GM12878 (cell line): ENCODE measurements at regions not wholly inside any gene's neighbourhood (a gene's known extent, or its start where the extent isn't known, plus 50 kb on each side); places are given as distances from the start of the nearest gene placed in this dataset.
A peak's percentile ranks its signal among the peaks of the same experiment; 100 is the strongest.

Source experiments
- ATAC-seq: fragments of 200-7000 bp; cut with Tn5 transposase; 3 replicates; pipeline ENCODE4 v1.9.1; 2020; ENCODE audit warnings: mild to moderate bottlenecking, moderate library complexity
- BruUV-seq: library from RNA; stranded (reverse); fragments of 400-500 nt; replicated peaks from 2 replicates; lab custom pipeline; 2021; lab: Mats Ljungman, UMichigan
- CTCF ChIA-PET: fragments of 300-600 bp; sonication (Branson Sonifier 250); formaldehyde crosslinking; extraction: SDS; loops from one replicate; lab custom pipeline; 2021; ENCODE audit warnings: inconsistent platforms; lab: Yijun Ruan, JAX
- POLR2A ChIA-PET: fragments of 350-600 bp; formaldehyde crosslinking; extraction: SDS; loops from one replicate; lab custom pipeline; 2021; ENCODE audit warnings: inconsistent platforms; lab: Charles Lee
- RAD21 ChIA-PET: fragments of 300-600 bp; sonication (Branson Sonifier 250); formaldehyde crosslinking; loops from one replicate; lab custom pipeline; 2023; ENCODE audit warnings: antibody characterized with exemption; ENCODE audit not compliant: unreplicated experiment; lab: Charles Lee
- SMC1A ChIA-PET: fragments of 300-600 bp; sonication (Branson Sonifier 250); formaldehyde crosslinking; loops from one replicate; lab custom pipeline; 2023; ENCODE audit not compliant: unreplicated experiment, uncharacterized antibody; lab: Charles Lee
- DNase-seq: peaks from one replicate; pipeline ENCODE4 v3.0.0-alpha.2; 2011; ENCODE audit warnings: low read depth, low spot score
- FAIRE-seq: peaks from 3 replicates; lab custom pipeline; 2011; peaks lifted over from hg19 to GRCh38; lab: Jason Lieb, UNC
- H2AFZ ChIP-seq: 2 replicates; pipeline ENCODE4 v1.6.0; 2011; ENCODE audit warnings: low read depth, low read length, control low read depth; ENCODE audit not compliant: control insufficient read depth
- H3K27ac ChIP-seq: 2 replicates; pipeline ENCODE4 v1.5.1; 2011; ENCODE audit warnings: control low read depth; ENCODE audit not compliant: control insufficient read depth, insufficient read depth
- H3K27me3 ChIP-seq, 2 experiments: replicated peaks in 1 of 2; 2 replicates each; pipeline versions ENCODE4 v1.6.0 to v1.6.1; 2011; ENCODE audit warnings: low read length in 1 of 2; ENCODE audit not compliant: control insufficient read depth in 2 of 2, insufficient read depth in 2 of 2
- H3K36me3 ChIP-seq, 2 experiments: 2 replicates each; pipeline ENCODE4 v1.5.1; 2011; ENCODE audit warnings: low read length in 1 of 2; ENCODE audit not compliant: control insufficient read depth in 2 of 2, insufficient read depth in 2 of 2
- H3K4me1 ChIP-seq: 2 replicates; pipeline ENCODE4 v1.6.1; 2011; ENCODE audit warnings: mild to moderate bottlenecking, low read length, moderate library complexity, mixed read lengths; ENCODE audit not compliant: control insufficient read depth, insufficient read depth
- H3K4me2 ChIP-seq: 2 replicates; pipeline ENCODE4 v1.6.0; 2011; ENCODE audit warnings: control low read depth; ENCODE audit not compliant: control insufficient read depth, insufficient read depth
- H3K4me3 ChIP-seq: fragments of 200-600 bp; sonication (generic); 2 replicates; pipeline ENCODE4 v1.5.1; 2016
- H3K79me2 ChIP-seq: 2 replicates; pipeline ENCODE4 v1.6.0; 2011; ENCODE audit warnings: low read length; ENCODE audit not compliant: control insufficient read depth, insufficient read depth
- H3K9ac ChIP-seq: 2 replicates; pipeline ENCODE4 v1.8.0; 2011; ENCODE audit warnings: low read length, control low read depth, mixed read lengths; ENCODE audit not compliant: control insufficient read depth, insufficient read depth
- H3K9me3 ChIP-seq: replicated peaks from 3 replicates; pipeline ENCODE4 v1.5.1; 2011; ENCODE audit warnings: mild to moderate bottlenecking, low read length; ENCODE audit not compliant: control insufficient read depth, insufficient read depth
- H4K20me1 ChIP-seq: 2 replicates; pipeline ENCODE4 v1.6.0; 2011; ENCODE audit not compliant: control insufficient read depth, insufficient read depth
- BCL3 ChIP-seq: IDR thresholded peaks from 2 replicates; pipeline ENCODE4 v1.6.1; 2011; ENCODE audit warnings: borderline replicate concordance, low read depth, mild to moderate bottlenecking, moderate library complexity, low read length; ENCODE audit not compliant: insufficient read depth, poor library complexity, severe bottlenecking
- CTCF ChIP-seq, 3 experiments: IDR thresholded peaks in 2 of 3; conservative IDR thresholded peaks in 1 of 3; 2 replicates each; pipeline ENCODE4 v1.5.1; 2011; ENCODE audit warnings: low read depth in 3 of 3, low read length in 3 of 3, mild to moderate bottlenecking in 3 of 3, control low read depth in 2 of 3, moderate library complexity in 2 of 3, inconsistent platforms in 1 of 3, mixed read lengths in 1 of 3; ENCODE audit not compliant: control insufficient read depth in 2 of 3, insufficient read depth in 1 of 3; ENCODE audit errors: extremely low read depth in 1 of 3
- DPF2 ChIP-seq: fragments of 450-650 bp; IDR thresholded peaks from 2 replicates; pipeline ENCODE4 v1.6.1; 2017; ENCODE audit warnings: mild to moderate bottlenecking
- EGR1 ChIP-seq, 2 experiments: IDR thresholded peaks; 1 replicate in 1 of 2; 2 replicates in 1 of 2; pipeline ENCODE4 v1.6.1; 2011 to 2012; ENCODE audit warnings: low read depth in 2 of 2, low read length in 2 of 2, borderline replicate concordance in 1 of 2, mild to moderate bottlenecking in 1 of 2, moderate library complexity in 1 of 2
- ESRRA ChIP-seq: IDR thresholded peaks from 2 replicates; pipeline ENCODE4 v1.6.1; 2012; ENCODE audit warnings: mild to moderate bottlenecking, low read length, improper control_type of control experiment
- MLLT1 ChIP-seq: fragments of 450-650 bp; IDR thresholded peaks from 2 replicates; pipeline ENCODE4 v1.6.1; 2016; ENCODE audit warnings: mild to moderate bottlenecking
- PAX8 ChIP-seq: fragments of 450-650 bp; IDR thresholded peaks from 2 replicates; pipeline ENCODE4 v1.6.1; 2017; ENCODE audit warnings: mild to moderate bottlenecking, moderate library complexity
- PML ChIP-seq: IDR thresholded peaks from 2 replicates; pipeline ENCODE4 v1.6.1; 2012; ENCODE audit warnings: low read length, inconsistent platforms
- POLR2A ChIP-seq: IDR thresholded peaks from 2 replicates; pipeline ENCODE4 v1.6.1; 2011; ENCODE audit warnings: low read depth, mild to moderate bottlenecking, low read length
- SMC3 ChIP-seq: IDR thresholded peaks from 2 replicates; pipeline ENCODE4 v1.6.1; 2011; ENCODE audit warnings: low read length, improper control_type of control experiment, borderline replicate concordance
- SPI1 ChIP-seq: IDR thresholded peaks from 2 replicates; pipeline ENCODE4 v1.6.1; 2011; ENCODE audit warnings: low read depth, mild to moderate bottlenecking, low read length, moderate library complexity, borderline replicate concordance; ENCODE audit not compliant: insufficient read depth
- USF2 ChIP-seq: IDR thresholded peaks from 2 replicates; pipeline ENCODE4 v1.6.1; 2011; ENCODE audit warnings: low read depth, low read length, improper control_type of control experiment, borderline replicate concordance
- WGBS: methylation state at CpG from one replicate; pipeline ENCODE4 v1.1.6; 2016; ENCODE audit warnings: low lambda C conversion rate; ENCODE audit not compliant: insufficient replicate concordance, insufficient coverage; ENCODE audit errors: missing lambda C conversion rate; 5-methylcytosine and 5-hydroxymethylcytosine counted together
- in situ Hi-C: fragments of 300-500 bp; cut with MboI; formaldehyde crosslinking; loops from 9 replicates; pipeline ENCODE4 v1.14.3; 2018; ENCODE audit warnings: mixed read lengths
- intact Hi-C: fragments of 100-400 bp; cut with micrococcal nuclease; formaldehyde crosslinking; loops from one replicate; pipeline ENCODE4 v1.14.2; 2022; ENCODE audit not compliant: unreplicated experiment

DNA sequence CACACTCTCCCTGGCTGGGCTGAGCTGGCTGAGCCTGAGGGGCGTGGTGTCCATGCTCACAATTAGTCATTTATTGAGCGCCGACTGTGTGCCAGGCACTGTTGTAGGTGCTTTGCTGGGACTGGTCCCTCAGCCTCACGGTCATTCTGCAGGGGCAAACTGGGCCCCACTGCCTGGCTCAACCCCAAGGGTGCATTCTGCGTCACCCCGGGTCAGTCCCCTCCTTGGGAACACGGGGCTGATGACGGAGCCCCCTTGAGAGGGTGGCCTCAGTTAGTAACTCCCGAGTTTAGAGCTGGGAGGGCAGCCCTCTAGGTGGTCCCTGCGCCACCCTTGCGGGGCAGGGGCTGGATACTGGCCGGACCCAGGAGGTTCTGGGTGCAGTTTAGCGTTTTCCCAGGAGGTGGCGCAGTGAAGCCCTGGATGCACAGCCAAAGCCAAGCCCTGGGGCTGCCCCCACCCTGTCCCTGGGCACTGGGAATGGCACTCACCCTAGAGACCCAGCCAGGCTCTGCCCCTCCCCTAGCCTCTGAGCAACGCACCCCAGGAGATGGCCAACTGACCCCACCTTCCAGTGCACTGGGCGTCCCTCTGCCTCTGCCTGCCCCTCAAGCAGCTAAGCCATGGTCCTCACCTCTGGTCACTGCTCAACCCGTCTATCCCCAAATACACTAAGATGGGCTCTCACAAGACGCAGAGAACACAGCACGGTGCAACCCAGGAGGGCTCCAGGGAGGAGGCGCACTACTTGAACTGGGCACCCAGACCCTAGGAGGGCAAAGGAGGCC, 243.2 kb upstream of the GSE1 start (continued):
- TF ChIP-seq CTCF (IDR thresholded peaks at IDR 0.05 in 2 of 3, conservative IDR thresholded peaks at IDR 0.05 in 1 of 3; ENCODE audit: control insufficient read depth in 2 of 3, extremely low read depth in 1 of 3, insufficient read depth in 1 of 3, low read depth in 3 of 3, low read length in 3 of 3) (peak; percentile 75 to 89 (median 77)), EGR1 (IDR thresholded peaks at IDR 0.05; ENCODE audit: borderline replicate concordance in 1 of 2, low read depth in 2 of 2, low read length in 2 of 2) (no peak), POLR2A (no peak), ESRRA (no peak), SPI1 (no peak), SMC3 (peak; percentile 50; the same call in 1 of the 2 replicates), DPF2 (0 out of 2 replicates have a peak, but pooled peaks have one; percentile 15), PAX8 (no peak)

GRCh38 chr16:85370543-85370880, 242.6 kb upstream of the GSE1 start:
- Histone ChIP-seq H3K79me2 (no peaks in the 10 kb centered on the region), H3K9ac (no peak overlapping the region), H3K4me2 (no peak overlapping the region), H3K36me3 (no peaks in the 10 kb centered on the region), H3K4me1 (no peaks in the 10 kb centered on the region), H3K27ac (no peak overlapping the region), H3K9me3 (no peaks in the 10 kb centered on the region), H3K27me3 (peaks cover 1 to 2% of the 10 kb centered on the region in 2 experiments; a peak in 2 of 4 replicates), H2AFZ (no peak overlapping the region), H4K20me1 (no peaks in the 10 kb centered on the region), H3K4me3 (no peak overlapping the region)
- ChIA-PET RAD21 (no interaction called here), CTCF (no interaction called here), POLR2A (no interaction called here), SMC1A (no interaction called here)
- no peak for DNase-seq
- BruUV-seq, result no TSS peak
- WGBS, result 20% methylated on average over 6 of the region's 6 CpGs
- in situ Hi-C loops, result no loop called here
- intact Hi-C loops, result no loop called here
- no peak for FAIRE-seq
- no peak for ATAC-seq
- TF ChIP-seq PML, result no peak
- TF ChIP-seq MLLT1, result no peak
- no peak for TF ChIP-seq BCL3
- no peak for TF ChIP-seq USF2
